Caco-2 (cell line): ENCODE measurements at regions not wholly inside any gene's neighbourhood (a gene's known extent, or its start where the extent isn't known, plus 50 kb on each side); places are given as distances from the start of the nearest gene placed in this dataset.
"Not testable (repeated sequence)": the region's sequence is repeated elsewhere in the genome, so short reads cannot be mapped to it uniquely, and the experiment has no call there.

Experiments used
- BruUV-seq: library from RNA; stranded (reverse); fragments of 400-500 nt; replicated peaks from 2 replicates; lab custom pipeline; 2021; lab: Mats Ljungman, UMichigan
- CTCF ChIA-PET: fragments of 300-600 bp; sonication (Branson Sonifier 250); formaldehyde crosslinking; loops from one replicate; lab custom pipeline; 2022; ENCODE audit warnings: antibody characterized with exemption; lab: Charles Lee
- POLR2A ChIA-PET: fragments of 300-600 bp; sonication (Branson Sonifier 250); formaldehyde crosslinking; loops from one replicate; lab custom pipeline; 2022; ENCODE audit warnings: antibody characterized with exemption; lab: Charles Lee
- DNase-seq, 2 experiments: peaks; one replicate each; pipeline versions ENCODE4 v3.0.0 to v3.0.0-alpha.2; 2020 to 2022
- H3K27me3 ChIP-seq: replicated peaks from 2 replicates; pipeline ENCODE4 v1.6.0; 2011; ENCODE audit warnings: low read length; ENCODE audit not compliant: control insufficient read depth, insufficient read depth
- H3K36me3 ChIP-seq: 2 replicates; pipeline ENCODE4 v1.5.1; 2011; ENCODE audit warnings: low read length; ENCODE audit not compliant: control insufficient read depth, insufficient read depth
- H3K4me1 ChIP-seq: fragments of 250-450 bp; sonication (Bioruptor Pico); 2 replicates; pipeline ENCODE4 v1.5.1; 2020; ENCODE audit warnings: mild to moderate bottlenecking
- H3K4me3 ChIP-seq: 2 replicates; pipeline ENCODE4 v1.5.1; 2011; ENCODE audit warnings: low read depth, mild to moderate bottlenecking, control low read depth, low read length
- H3K9me3 ChIP-seq: fragments of 250-450 bp; sonication (Bioruptor Pico); 2 replicates; pipeline ENCODE4 v1.5.1; 2020; ENCODE audit warnings: mild to moderate bottlenecking, moderate library complexity
- H3K27ac Mint-ChIP-seq: one replicate; pipeline ENCODE4 v1.8.0; 2022; ENCODE audit warnings: mixed read lengths; ENCODE audit not compliant: unreplicated experiment
- H3K27me3 Mint-ChIP-seq: one replicate; pipeline ENCODE4 v1.8.0; 2022; ENCODE audit warnings: mixed read lengths; ENCODE audit not compliant: insufficient read depth, unreplicated experiment
- H3K36me3 Mint-ChIP-seq: one replicate; pipeline ENCODE4 v1.8.0; 2022; ENCODE audit warnings: mild to moderate bottlenecking, mixed read lengths; ENCODE audit not compliant: insufficient read depth, unreplicated experiment
- H3K4me1 Mint-ChIP-seq: one replicate; pipeline ENCODE4 v1.8.0; 2022; ENCODE audit warnings: low read depth, mixed read lengths; ENCODE audit not compliant: unreplicated experiment
- H3K4me3 Mint-ChIP-seq: one replicate; pipeline ENCODE4 v1.8.0; 2022; ENCODE audit warnings: mild to moderate bottlenecking, moderate library complexity, mixed read lengths; ENCODE audit not compliant: unreplicated experiment
- H3K9me3 Mint-ChIP-seq: one replicate; pipeline ENCODE4 v1.8.0; 2022; ENCODE audit warnings: mixed read lengths; ENCODE audit not compliant: unreplicated experiment
- CTCF ChIP-seq, 2 experiments: fragments of 200-600 bp in 1 of 2; IDR thresholded peaks; 1 replicate in 1 of 2; 2 replicates in 1 of 2; pipeline versions ENCODE4 v1.5.1 to v1.8.0; 2011 to 2022; ENCODE audit warnings: antibody characterized with exemption in 1 of 2, control low read depth in 1 of 2, inconsistent platforms in 1 of 2, low read depth in 1 of 2, low read length in 1 of 2, mild to moderate bottlenecking in 1 of 2, moderate library complexity in 1 of 2; ENCODE audit not compliant: insufficient read depth in 1 of 2, severe bottlenecking in 1 of 2, unreplicated experiment in 1 of 2
- intact Hi-C: fragments of 100-400 bp; cut with micrococcal nuclease; formaldehyde crosslinking; loops from one replicate; pipeline ENCODE4 v1.10.0; 2022; ENCODE audit not compliant: unreplicated experiment

DNA sequence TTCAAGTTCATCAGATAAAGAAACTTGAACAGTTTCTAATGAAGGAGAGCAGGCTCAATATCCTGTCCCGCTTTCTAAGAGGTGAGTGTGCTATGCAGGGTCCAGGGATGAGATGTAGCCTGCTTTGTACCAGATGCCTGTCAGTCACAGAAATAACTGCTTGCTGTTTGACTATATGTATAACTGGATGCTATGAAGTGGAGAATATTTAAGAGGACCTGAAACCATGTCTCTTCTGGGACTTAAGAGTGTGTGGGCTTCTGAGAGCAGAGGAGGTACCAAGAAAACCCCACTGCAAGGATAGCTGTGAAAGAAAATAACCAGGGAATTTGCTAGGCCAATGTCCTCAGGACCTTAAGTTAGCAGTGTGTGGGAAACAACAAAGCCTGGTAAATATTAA lies 246.3 kb upstream of the RFC3 start:
- Mint-ChIP-seq H3K27ac (no peak overlapping the region), H3K9me3 (no peaks in the 10 kb centered on the region), H3K4me3 (no peak overlapping the region), H3K4me1 (no peaks in the 10 kb centered on the region), H3K36me3 (no peaks in the 10 kb centered on the region), H3K27me3 (peaks cover 6% of the 10 kb centered on the region)
- no peaks in the 10 kb centered on the region for H3K36me3 ChIP-seq
- TF ChIP-seq CTCF (IDR thresholded peaks at IDR 0.05; ENCODE audit: insufficient read depth in 1 of 2, low read depth in 1 of 2, low read length in 1 of 2, severe bottlenecking in 1 of 2, unreplicated experiment in 1 of 2), result no peak
- intact Hi-C loops, result no loop called here
- CTCF ChIA-PET, result no interaction called here
- POLR2A ChIA-PET, result no interaction called here
- no TSS peak for BruUV-seq
- no peaks in the 10 kb centered on the region for H3K4me1 ChIP-seq
- H3K9me3 ChIP-seq, result no peaks in the 10 kb centered on the region
- H3K27me3 ChIP-seq, result no peaks in the 10 kb centered on the region
- H3K4me3 ChIP-seq, result no peak overlapping the region
- no peak for DNase-seq

- H3K4me3 Mint-ChIP-seq, BruUV-seq, H3K27me3 Mint-ChIP-seq, CTCF ChIA-PET, H3K27me3 ChIP-seq, H3K9me3 Mint-ChIP-seq, H3K4me1 ChIP-seq, H3K36me3 ChIP-seq, H3K4me1 Mint-ChIP-seq, H3K4me3 ChIP-seq, H3K9me3 ChIP-seq, H3K27ac Mint-ChIP-seq, intact Hi-C loops, DNase-seq, POLR2A ChIA-PET, H3K36me3 Mint-ChIP-seq: not testable (repeated sequence)
These were observed 245.6 kb upstream of the RFC3 start for GRCh38 chr13:33572322-33572721.

- H3K4me3 ChIP-seq, result no peak overlapping the region
- intact Hi-C loops, result no loop called here
- H3K27me3 ChIP-seq, result no peaks in the 10 kb centered on the region
- no peaks in the 10 kb centered on the region for H3K4me1 ChIP-seq
- DNase-seq, result no peak
- Mint-ChIP-seq H3K9me3 (no peaks in the 10 kb centered on the region), H3K27me3 (peaks cover 7% of the 10 kb centered on the region), H3K27ac (no peak overlapping the region), H3K4me3 (no peak overlapping the region), H3K4me1 (no peaks in the 10 kb centered on the region), H3K36me3 (no peaks in the 10 kb centered on the region)
- POLR2A ChIA-PET, result no interaction called here
- CTCF ChIA-PET, result no interaction called here
- H3K9me3 ChIP-seq, result no peaks in the 10 kb centered on the region
- TF ChIP-seq CTCF (IDR thresholded peaks at IDR 0.05; ENCODE audit: insufficient read depth in 1 of 2, low read depth in 1 of 2, low read length in 1 of 2, severe bottlenecking in 1 of 2, unreplicated experiment in 1 of 2), result no peak
- H3K36me3 ChIP-seq, result no peaks in the 10 kb centered on the region
- BruUV-seq, result no TSS peak
These were observed 242.6 kb upstream of the RFC3 start for GRCh38 chr13:33575378-33575777.

DNA sequence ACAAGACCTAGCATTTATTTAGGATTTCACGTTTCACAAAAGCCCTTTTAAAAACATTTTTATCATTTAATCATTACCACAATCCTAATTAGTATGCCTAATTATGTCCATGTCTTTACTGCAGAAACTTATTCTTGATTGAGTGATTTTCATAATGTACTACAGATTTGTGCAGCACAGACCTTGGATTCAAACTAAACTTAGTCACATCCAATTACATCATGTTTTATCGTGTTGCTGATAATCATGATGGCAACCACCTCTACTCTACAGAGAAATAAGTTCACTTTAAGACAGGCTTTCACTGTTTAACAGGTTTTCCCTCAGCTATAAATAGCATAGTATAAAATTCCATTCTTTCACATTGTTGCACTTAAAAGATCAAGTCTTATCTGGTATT lies 240.9 kb upstream of the RFC3 start:
- Mint-ChIP-seq H3K27me3 (peaks cover 7% of the 10 kb centered on the region), H3K4me3 (no peak overlapping the region), H3K9me3 (no peaks in the 10 kb centered on the region), H3K36me3 (no peaks in the 10 kb centered on the region), H3K27ac (no peak overlapping the region), H3K4me1 (no peaks in the 10 kb centered on the region)
- BruUV-seq, result no TSS peak
- H3K27me3 ChIP-seq, result no peaks in the 10 kb centered on the region
- no peaks in the 10 kb centered on the region for H3K36me3 ChIP-seq
- no peak overlapping the region for H3K4me3 ChIP-seq
- intact Hi-C loops, result no loop called here
- TF ChIP-seq CTCF (IDR thresholded peaks at IDR 0.05; ENCODE audit: insufficient read depth in 1 of 2, low read depth in 1 of 2, low read length in 1 of 2, severe bottlenecking in 1 of 2, unreplicated experiment in 1 of 2), result no peak
- DNase-seq, result no peak
- H3K9me3 ChIP-seq, result no peaks in the 10 kb centered on the region
- POLR2A ChIA-PET, result no interaction called here
- H3K4me1 ChIP-seq, result no peaks in the 10 kb centered on the region
- CTCF ChIA-PET, result no interaction called here
